ENCODE measurements at regions not wholly inside any gene's neighbourhood (a gene's known extent, or its start where the extent isn't known, plus 50 kb on each side); places are given as distances from the start of the nearest gene placed in this dataset.

GRCh38 chr20:48547664-48548063 is 280.1 kb downstream of the PREX1 start:
- TF ChIP-seq CTCF (IDR thresholded peaks at IDR 0.05; ENCODE audit: low read length, missing control alignments): no peak
- H3K4me3 ChIP-seq (replicated peaks; ENCODE audit: low read depth, low read length): no peak overlapping the region
- DNase-seq (ENCODE audit: low read depth): no peak

GRCh38 chr20:48544402-48545339 is 283.1 kb downstream of the PREX1 start:
- no peak for TF ChIP-seq CTCF (IDR thresholded peaks at IDR 0.05; ENCODE audit: low read length, missing control alignments)
- H3K4me3 ChIP-seq (replicated peaks; ENCODE audit: low read depth, low read length): no peak overlapping the region
- no peak for DNase-seq (ENCODE audit: low read depth)

GRCh38 chr20:48541581-48542071 is 286.2 kb downstream of the PREX1 start:
- DNase-seq (ENCODE audit: low read depth): no peak
- H3K4me3 ChIP-seq (replicated peaks; ENCODE audit: low read depth, low read length): no peak overlapping the region
- TF ChIP-seq CTCF (IDR thresholded peaks at IDR 0.05; ENCODE audit: low read length, missing control alignments): no peak

- DNase-seq (ENCODE audit: low read depth): no peak
- H3K4me3 ChIP-seq (replicated peaks; ENCODE audit: low read depth, low read length): no peak overlapping the region
- no peak for TF ChIP-seq CTCF (IDR thresholded peaks at IDR 0.05; ENCODE audit: low read length, missing control alignments)
Observed at GRCh38 chr20:48538856-48539255, 288.9 kb downstream of the PREX1 start.

- peak; percentile 93 for DNase-seq (ENCODE audit: low read depth)
- no peak overlapping the region for H3K4me3 ChIP-seq (replicated peaks; ENCODE audit: low read depth, low read length)
- TF ChIP-seq CTCF (IDR thresholded peaks at IDR 0.05; ENCODE audit: low read length, missing control alignments): no peak
Observed at GRCh38 chr20:48538058-48538825, 289.6 kb downstream of the PREX1 start.

- no peak for DNase-seq (ENCODE audit: low read depth)
- no peak for TF ChIP-seq CTCF (IDR thresholded peaks at IDR 0.05; ENCODE audit: low read length, missing control alignments)
- H3K4me3 ChIP-seq (replicated peaks; ENCODE audit: low read depth, low read length): no peak overlapping the region
Observed at GRCh38 chr20:48536206-48536605, 291.6 kb downstream of the PREX1 start.

Data from fibroblast of pulmonary artery (primary cell).